PC-9 (cell line): ENCODE measurements at regions not wholly inside any gene's neighbourhood (a gene's known extent, or its start where the extent isn't known, plus 50 kb on each side); places are given as distances from the start of the nearest gene placed in this dataset.

ENCODE experiments used
- CTCF ChIP-seq: fragments of 200-600 bp; sonication (generic); conservative IDR thresholded peaks from 2 replicates; pipeline ENCODE4 v1.6.1; 2017; ENCODE audit warnings: mixed run types, antibody characterized with exemption, mild to moderate bottlenecking, moderate library complexity
- EZH2 ChIP-seq: fragments of 200-600 bp; sonication (generic); IDR thresholded peaks from 2 replicates; pipeline ENCODE4 v1.8.0; 2017; ENCODE audit warnings: antibody characterized with exemption, low read depth

- no peak for TF ChIP-seq CTCF
- no peak for TF ChIP-seq EZH2
Measured at GRCh38 chr9:94026816-94027215, 57.4 kb upstream of the PTPDC1 start.
